NCI-H748 (cell line): ENCODE measurements at regions not wholly inside any gene's neighbourhood (a gene's known extent, or its start where the extent isn't known, plus 50 kb on each side); places are given as distances from the start of the nearest gene placed in this dataset.

ENCODE experiments used
- DNase-seq: peaks from one replicate; lab custom pipeline; 2025; ENCODE audit not compliant: unreplicated experiment; lab: John Stamatoyannopoulos, UW

DNA sequence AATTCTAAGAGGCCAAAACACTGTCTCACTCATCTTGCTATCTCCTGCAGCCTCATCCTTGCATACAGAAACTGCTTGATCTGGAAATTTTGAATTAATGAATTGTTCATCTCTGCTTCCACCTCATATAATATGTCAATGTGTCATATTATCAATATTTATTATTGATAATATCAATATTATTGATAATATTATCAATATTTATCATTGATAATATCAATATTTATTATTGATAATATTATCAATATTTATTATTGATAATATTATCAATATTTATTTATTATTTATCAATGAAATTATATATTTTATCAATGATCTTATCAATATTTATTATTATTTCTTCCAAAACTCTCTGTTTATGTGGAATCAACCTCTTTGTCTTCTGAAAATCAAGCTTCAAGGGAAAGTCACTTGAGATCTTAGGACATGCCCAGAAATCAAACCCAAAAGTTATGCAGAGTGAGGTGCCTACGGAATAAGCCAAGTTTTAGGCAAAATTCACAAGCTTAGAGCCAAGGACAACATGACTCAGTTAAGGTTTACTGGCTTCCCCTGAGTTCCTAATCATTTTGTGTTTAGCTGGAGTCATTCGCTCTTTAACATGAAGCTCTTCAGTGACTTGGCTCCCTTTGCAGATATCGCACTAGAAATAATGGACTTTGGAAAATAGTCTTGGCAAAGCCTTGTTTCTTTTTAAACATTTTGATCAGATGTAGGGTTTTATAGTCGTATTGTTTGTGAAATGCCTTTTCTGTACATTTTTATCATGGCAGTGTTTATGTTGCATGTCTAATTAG lies 297.1 kb upstream of the RARB start:
- DNase-seq, result no peak

DNA sequence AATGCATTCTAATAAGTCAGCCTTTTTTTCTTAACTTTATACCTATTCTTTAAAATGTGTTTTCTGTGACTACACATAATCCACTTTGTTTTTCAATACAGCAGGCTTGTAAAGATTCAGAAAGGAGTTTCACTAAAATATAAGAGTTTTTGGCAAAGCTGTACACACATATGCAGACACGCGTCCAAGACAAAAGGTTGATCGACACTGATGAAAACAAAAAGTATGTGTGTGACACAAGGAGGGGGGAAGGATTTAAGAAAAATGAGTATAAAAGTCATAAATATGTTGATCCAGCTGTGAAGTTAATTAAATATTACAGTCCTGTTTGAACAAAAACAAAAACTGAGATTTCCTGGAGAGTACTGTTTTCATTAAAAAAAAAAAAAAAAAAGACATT lies 294.5 kb upstream of the RARB start:
- DNase-seq, result no peak

DNA sequence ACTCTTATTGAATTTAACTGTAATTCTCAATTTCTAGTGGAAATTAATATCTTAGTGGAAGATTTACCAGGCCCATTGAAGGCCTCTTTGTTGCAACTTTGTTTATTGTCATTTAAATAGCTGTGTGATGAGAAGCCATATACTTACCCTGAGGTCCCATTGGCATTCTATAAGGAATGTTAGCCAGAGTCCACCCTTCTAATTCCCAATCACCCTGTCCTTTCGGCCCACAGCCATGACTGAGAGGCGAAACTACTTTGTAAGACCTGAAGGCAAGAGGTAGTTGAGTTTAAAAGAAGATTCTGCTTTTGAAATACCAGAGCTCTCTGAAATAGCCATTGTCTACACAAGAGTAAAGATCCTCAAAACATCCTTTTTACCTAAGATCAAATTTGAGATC lies 290.5 kb upstream of the RARB start:
- no peak for DNase-seq

DNA sequence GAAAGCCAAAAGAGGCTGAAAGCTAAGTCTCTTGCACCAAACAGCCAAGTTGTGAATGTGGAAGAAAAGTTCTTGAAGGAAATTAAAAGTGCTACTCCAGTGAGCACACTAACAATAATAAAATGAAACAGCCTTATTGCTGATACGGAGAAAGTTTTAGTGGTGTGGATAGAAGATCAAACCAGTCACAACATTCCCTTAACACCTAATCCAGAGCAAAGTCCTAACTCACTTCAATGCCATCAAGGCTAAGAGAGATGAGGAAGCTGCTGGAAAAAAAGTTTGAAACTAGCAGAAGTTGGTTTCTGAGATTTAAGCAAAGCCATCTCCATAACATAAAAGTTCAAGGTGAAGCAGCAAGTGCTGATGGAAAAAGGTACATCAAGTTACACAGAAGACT lies 288.8 kb upstream of the RARB start:
- DNase-seq, result no peak

DNA sequence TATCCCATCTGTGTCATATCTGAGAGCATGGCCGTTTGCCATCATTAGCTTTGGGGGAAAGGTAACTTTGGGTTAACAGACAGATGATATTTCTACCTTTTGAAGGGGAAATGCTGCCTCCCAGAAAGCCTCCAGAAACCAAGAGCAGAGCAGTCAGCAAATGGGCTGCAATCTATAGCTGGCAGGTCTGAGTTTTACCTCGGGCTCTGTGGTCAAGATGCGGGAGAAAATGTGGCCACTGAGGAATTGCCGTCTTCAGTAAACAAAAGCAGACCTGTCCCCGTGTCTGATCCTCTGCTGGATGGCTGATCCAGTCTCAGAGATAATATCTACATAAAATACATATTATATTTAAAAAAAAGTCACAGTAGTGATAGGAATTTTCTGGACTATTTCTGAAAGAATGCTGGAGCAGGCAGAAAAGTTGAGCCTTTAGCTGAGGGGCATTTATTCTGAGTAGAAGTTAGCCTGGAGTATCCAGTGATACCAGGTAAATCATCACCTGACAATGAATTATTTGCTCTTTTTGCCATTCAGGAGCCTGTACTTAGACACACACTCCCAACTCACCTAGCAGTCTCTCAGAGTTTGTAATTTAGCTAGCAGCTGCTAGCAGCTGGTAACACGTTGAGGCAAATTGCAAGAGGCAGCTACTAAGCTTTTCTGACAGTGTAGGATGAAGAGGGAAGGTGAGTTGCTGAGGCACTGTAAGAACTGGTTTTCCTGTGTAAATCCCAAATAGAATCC lies 285.3 kb upstream of the RARB start:
- DNase-seq, result no peak

DNA sequence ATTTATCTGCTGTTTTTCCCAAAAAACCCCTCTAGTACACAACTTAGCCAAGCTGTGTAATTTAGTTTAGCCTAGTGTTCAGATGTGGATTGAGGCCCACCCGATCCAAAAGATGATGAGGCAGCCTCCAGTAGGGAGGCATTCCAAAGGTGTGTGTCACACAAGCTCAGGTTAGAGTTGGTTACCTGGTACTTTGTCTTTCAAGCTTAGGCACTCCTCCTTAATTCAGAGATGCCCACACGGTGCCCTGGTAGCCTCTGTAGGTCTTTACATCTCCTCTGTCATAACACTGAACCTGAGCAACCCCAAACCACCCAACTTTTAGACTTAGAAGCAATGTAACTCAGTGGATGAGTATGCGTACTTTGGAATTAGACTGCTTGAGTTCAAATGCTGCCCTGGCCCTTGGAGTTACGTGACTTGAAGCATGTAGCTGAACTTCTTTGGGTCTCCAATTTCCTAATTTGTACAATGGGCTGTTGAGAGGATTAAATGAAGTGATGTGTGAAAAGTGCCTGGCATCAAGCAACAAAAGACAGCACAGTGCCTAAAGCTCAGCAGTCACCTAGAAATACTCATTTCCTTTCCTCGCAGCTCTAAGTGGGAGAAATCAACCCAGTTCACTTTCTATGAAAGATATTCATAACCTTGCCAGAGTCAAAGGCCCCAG lies 284.6 kb upstream of the RARB start:
- no peak for DNase-seq

DNA sequence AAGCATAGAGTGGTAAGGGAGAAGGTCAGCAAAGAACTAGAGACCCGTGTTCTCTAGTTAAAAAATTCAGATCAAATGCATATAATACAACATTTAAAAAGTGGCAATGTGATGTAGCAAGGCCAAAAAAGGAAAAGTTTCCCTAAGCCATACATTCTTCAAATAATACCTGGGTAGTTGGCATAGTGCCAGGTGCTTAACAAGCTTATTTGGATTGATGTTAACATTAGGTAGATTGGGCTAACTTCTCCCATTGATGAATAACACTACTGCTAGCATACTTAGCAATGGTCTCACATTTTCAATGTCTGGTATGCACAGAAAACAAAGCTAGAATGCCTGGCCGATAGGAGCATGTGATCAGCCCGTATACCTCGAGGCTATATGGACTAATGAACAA lies 283.6 kb upstream of the RARB start:
- no peak for DNase-seq

DNA sequence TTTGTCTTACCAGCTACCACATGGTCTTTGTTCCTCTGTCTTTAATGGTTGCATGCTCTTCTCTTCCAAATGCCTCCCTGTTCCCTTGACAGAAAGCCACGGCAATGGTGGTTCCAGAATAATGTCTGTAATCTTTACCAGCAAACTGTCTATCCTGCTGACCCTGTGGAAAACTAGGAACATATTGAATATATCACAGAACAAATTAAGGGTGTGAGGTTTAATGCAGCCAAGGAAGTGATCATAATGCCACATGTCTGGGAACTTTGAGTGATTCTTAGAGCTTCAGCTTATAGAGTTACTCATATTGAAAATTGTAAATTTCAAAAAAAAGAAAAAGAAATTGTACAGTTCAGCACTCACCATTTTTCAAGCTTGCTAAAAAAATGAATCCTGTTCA lies 282.9 kb upstream of the RARB start:
- DNase-seq, result no peak

DNA sequence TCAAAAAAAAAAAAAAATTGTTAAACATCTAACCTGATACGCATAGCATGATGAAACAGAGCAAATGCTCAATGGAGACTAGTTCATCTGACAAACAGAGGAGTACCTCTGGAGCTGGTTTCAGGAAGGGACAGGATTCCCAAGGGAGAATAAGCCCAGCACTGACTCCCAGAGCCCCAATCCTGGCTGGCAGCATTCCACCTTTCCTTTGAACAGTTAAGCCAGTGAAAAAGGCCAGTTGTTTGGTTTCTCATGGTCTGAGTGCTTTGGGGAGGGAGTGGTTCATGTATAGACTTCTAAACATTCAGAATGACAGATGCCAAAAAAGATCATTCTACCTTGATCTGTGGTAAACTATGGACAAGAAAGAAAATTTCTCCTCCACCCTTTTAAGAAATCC lies 277.9 kb upstream of the RARB start:
- no peak for DNase-seq

DNA sequence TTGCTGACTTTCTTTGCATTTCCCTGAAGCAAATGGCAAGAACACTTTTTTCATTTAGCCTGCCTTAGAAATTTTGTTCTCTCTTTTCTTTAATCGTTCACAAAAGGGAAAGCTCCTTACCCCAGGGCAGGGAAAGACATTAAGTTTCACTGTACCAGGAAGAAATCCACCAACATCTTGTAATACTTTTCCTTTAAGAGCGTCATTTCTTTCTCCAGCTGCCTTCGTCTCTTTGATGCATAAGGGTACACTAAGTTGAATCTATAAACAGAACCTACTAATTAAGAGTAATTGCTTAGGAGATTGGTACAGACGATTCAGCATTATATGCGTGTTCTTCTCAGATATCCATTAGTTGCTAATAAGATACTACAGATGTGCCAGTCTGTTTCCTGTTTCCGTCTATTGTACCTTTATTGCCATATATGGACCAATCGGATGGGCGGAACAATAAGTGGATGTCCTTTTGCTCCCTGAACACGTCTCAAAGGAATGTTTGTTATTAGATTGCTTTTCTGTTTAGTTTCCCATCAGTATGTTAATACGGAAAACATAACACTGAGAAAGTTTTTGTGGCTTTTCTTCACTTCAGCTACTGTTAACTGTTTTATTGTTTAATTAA lies 276.7 kb upstream of the RARB start:
- no peak for DNase-seq

DNA sequence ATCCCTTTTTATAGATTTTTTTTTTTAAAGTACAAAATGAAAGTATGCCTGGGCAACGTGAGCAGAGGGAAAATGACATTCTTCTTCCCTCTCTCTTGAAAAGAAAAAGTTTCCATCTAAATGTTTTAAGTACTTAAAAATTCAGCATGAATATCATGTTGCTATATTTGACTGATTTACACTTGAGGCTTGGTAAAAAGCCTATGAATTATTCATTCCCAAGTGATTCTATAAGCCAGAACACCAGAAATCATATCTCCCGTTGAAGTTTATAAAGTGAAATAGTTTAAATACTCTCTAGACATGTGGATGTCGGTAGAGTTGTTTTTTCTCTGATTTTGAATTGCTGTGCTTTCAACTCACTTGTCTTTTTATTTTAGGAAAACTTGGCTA lies 276.2 kb upstream of the RARB start:
- no peak for DNase-seq

DNA sequence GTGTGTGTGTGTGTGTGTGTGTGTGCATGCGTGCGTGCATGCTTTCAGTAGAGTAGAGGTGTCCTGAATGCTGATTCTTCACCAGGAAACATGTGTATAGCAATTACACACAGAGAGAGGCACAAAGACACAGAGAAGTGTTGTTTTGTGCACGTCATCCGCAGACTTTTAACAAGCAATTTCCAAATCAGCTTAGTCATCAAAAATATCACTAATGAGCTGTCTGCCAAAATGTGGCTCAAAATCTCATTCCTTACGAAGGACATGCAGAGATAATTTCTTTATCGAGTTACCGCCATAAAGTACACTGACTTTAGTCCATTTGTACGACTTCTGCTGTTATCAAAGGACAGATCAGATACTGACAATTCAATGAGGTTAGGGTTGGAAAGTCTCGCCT lies 274.9 kb upstream of the RARB start:
- no peak for DNase-seq

DNA sequence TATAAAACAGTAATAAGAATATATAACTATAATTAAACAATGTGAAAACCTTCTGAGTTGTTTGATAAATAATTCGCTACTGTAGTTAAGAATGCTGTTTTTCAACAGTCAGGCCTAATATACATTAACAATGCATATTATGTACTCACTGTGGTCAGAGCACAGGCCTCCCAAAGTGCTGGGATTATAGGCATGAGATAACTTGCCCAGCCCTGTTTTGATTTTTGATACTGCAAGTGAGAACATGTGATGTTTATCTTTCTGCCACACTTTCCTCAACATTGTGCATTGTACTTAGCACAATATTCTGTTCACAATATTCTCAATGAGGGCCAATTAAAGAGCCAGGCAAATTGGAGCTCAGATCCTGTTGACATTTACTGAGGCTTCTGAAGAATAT lies 274.5 kb upstream of the RARB start:
- DNase-seq, result no peak

DNA sequence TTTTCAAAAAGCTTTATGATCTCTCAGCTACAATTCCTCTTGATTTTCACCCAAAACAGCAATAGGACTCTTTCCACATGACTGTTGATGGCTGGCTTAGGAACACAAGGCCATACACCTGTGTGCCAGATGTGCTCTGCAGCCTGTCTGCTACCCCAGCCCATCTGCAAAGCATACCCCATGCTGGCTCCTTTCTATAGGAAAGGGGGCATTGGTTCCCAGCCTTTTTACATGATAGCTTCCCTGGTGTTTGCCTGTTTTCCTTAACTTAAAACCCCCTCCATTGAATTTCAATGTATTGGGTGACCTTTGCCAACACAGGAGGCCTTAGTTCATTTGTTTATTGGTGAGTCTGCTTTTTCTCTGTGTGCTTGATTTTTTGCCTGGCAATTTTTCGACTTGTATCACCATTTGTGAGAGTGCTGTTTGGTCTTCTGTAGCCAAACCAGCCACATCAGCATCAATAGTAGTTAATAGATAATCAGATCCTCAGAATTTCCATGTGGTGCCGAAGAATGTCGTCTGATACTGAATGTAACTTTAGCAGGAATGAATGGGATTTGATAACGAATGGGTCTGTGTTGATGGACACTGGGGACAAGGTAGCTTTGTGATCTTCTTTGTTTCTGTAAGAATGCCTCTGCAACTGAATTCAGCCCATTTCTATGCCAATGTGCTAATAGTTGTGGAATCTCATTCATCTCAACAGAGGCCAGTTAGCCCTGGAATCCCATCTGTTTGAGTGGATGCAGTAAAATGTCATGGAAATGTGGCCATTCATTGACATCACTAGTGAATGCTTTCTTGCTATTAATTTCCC lies 272.2 kb upstream of the RARB start:
- no peak for DNase-seq

DNA sequence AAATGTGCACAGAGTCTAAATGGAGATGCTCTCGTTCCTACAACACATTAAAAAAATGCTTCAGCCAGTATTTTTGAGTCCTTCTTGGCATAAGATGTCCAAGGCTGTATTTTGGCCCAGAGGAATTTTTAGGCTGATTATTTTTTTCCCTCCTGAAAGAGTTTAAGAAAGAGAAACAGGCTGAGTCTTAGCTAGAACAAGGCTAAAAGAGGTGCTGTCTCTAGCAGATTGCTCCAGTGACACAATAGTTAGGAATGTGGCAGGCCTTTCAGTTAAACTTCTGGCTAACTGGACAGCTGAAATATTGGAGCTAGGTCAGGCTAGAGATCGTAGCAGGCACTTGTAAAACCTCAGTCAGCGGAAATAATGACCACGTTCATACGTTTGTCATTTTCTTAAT lies 271.4 kb upstream of the RARB start:
- no peak for DNase-seq

DNA sequence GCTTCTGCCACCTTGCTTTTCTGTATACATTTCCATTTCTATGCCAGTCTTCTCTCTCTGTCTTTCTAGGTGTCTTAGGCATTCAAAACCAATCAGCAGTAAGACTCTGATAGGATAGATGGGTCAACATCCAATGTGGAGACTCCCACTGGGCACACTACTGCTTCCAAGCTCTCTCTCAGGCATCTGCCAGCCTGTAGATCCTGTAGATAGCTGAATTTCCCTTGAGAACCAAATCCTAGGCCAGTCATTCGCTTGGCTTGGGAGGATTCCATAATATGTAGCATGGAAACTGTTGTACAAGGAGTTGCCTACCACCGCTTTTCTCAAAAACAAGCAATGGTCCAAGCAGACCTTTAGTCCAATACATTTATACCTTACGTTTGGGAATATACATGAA lies 262.8 kb upstream of the RARB start:
- no peak for DNase-seq

DNA sequence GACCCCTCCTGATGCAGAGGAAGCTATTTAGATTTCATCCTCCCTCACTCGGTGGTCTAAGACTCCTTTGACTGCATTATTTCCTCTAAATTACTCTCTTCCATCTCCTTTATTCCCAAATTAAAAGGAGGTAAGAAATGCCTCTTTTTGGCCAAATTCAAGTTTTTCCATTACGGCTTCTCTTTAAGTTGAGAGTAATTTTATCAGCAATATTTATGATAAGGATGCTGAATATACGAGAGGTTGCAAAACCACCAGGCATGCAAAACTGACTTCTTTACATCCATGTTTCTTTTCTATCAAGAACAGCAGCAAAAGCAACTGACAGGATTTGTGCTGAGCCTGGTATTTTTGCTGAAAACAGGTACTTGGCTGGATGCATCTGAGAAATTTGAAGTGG lies 262.0 kb upstream of the RARB start:
- DNase-seq, result no peak

DNA sequence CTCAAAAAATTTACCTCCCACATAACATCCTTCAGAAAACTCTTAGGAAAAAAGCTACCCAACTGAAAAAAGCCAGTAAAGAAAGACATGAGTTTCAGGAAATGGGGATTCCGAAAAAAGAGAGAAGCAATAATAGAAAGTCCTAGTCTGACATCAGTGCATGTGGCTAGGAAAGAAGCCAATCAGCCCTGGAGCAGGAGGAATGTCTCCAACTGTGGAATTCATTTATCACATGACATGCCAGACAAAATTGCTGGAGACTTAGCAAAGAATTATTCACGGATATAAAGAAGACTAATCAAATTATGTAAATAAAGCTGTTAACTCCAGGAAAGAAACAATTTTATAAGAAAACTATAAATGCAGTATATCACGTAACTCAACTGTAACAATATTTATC lies 258.9 kb upstream of the RARB start:
- no peak for DNase-seq

DNA sequence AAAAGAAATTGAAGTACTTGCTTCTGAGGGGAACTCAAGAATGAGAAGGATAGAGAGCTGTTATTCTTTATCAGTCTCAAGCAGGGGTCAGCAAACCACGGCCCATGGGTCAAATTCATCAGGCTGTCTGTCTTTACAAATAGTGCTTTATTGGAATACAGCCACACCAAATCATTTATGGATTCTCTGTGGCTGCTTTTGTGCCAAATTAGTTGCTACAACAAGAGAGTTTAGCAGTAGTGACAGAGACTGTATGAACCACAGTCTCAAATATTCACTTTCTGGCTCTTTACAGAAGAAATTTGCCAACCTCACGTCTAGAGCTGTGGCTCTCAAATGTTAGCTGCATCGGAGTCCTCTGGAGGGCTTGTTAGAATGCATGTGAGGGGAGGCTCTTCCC lies 258.0 kb upstream of the RARB start:
- DNase-seq, result no peak

DNA sequence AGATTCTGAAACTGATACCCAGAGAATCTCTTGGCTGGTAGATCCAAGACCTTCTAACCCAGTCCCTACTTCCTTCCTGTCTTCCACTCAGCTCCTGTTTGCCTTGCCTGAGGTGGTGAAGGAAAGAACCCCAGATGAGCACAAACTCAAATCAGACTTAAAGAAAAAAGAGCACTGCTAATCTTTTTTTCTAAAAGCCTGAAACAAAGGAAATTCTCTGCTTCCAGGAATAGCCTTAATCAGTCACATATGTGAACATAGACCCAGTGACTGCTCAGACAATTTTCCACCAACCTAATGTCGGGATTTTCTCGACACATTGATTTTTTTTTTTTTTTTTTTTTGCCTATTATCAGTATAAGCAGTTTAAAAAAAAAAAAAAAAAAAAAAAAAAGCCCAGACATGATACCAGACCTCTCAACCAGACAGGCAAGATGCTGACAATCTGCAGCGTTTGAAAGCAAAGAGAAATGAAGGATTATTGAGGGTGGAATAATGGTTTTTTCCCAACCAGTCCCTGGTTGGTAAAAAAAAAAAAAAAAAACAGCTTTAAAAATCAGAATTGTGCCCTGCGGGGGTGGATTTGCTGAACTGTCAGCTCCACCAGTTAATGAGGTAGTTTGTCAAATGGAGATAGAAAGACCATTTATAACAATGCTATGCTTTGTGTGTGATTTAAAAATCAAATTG lies 256.8 kb upstream of the RARB start:
- DNase-seq, result no peak
